ENCODE measurements at regions not wholly inside any gene's neighbourhood (a gene's known extent, or its start where the extent isn't known, plus 50 kb on each side); places are given as distances from the start of the nearest gene placed in this dataset.

DNA sequence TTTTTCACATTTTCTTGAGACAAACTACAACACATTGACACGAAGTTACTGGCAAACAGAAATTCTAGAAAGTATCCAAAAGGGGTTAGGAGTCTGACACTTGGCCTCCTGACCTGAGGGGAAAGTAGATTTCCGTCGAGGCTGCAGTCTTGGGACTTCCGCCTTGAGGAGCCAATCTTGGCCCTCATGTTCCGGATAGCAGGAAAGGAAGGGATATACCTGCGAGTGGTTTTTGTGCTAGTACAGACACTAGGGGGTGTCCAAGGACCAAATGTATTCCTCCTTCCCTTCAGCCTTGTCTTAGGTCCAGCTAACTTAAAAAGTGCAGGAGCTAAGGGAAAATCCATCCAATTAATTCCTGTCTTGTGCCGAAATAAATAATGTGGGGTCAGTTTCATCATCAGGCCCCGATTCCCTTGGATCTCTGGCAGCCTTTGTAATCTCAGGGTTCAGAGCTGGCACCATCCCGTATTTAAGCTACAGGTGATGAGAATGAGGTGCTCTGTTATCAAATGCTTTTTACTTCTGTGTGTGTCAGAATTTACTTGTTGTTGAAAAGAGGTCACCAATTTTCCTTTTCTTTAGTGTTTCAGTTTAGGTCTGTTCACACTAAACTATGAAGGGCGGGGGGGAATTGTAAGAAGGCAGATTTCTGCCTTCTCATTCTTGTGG, 330.2 kb upstream of the FANCL start:
- peak; percentile 40 to 56 for DNase-seq (ENCODE audit: low read depth in 1 of 2, low spot score in 1 of 2)
- TF ChIP-seq CTCF (IDR thresholded peaks at IDR 0.05; ENCODE audit: insufficient read depth, low read length), result peak; percentile 56
- no peak for TF ChIP-seq REST (IDR thresholded peaks at IDR 0.05; ENCODE audit: insufficient replicate concordance, low read depth)
- H3K27ac ChIP-seq (replicated peaks), result no peak overlapping the region
- H3K27me3 ChIP-seq (ENCODE audit: insufficient read depth, poor library complexity, severe bottlenecking), result no peaks in the 10 kb centered on the region
- no peak overlapping the region for H3K4me3 ChIP-seq (replicated peaks; ENCODE audit: insufficient read depth, low read length)

DNA sequence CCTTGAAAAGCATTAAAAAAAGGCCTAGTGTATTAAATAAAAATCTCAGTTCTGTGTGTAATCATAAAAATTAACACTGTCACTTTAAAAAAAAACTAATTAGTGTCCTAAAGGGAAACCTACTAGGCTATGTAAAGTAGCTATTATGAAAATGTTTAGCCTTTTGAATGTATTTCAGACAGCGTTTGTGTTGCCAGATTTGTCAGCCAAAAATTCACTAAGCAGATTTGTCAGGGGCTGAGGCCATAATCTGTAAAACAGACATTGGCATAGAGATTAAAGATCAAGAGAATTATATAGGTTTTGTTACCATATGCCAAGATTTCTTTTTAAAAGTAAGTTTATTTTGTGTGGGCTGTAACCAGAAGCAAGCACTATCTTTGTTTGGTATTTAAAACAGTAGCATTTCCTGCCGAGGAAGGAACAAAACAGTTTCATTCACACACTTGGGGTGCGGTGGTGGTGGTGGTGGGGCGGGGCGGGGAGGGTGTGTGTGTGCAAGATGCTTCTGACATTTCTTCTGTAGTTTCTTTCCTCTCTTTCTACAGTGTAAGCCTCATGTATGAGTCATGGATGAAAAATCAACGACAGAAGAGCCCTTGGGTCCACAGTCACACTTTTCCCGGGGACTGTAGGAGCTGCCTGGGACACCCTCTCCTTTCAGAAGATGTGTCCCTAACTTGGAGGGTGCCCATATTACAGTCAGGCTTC, 328.5 kb upstream of the FANCL start:
- Histone ChIP-seq H3K27me3 (ENCODE audit: insufficient read depth, poor library complexity, severe bottlenecking) (no peaks in the 10 kb centered on the region), H3K4me3 (replicated peaks; ENCODE audit: insufficient read depth, low read length) (no peak overlapping the region), H3K27ac (replicated peaks) (no peak overlapping the region)
- TF ChIP-seq REST (IDR thresholded peaks at IDR 0.05; ENCODE audit: insufficient replicate concordance, low read depth), result no peak
- TF ChIP-seq SPI1 (IDR thresholded peaks at IDR 0.05; ENCODE audit: borderline replicate concordance, low read depth), result no peak
- no peak for TF ChIP-seq POLR2AphosphoS5 (IDR thresholded peaks at IDR 0.05; ENCODE audit: low read depth)
- TF ChIP-seq GABPA (IDR thresholded peaks at IDR 0.05; ENCODE audit: low read depth), result no peak
- TF ChIP-seq CTCF (IDR thresholded peaks at IDR 0.05; ENCODE audit: insufficient read depth, low read length), result no peak
- no peak for DNase-seq (ENCODE audit: low read depth in 1 of 2, low spot score in 1 of 2)

DNA sequence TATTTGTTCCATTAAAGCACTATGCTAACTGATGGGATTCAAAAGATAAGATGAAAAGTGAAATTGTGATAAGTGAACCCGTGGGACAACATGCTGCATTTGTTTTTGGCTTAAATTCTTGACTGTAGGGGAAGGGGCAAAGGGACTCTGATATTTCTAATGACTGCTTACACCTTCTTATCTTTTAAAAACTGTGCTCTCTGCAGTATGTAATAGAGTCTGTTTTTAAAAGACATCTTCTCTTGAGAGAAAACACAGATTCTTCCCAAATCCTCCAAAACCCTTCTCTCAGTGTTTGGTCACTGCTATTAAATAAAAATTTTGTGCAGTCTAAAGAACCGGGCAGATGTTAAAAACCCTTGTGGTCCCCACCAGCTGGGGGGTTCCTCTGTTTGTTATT, 327.8 kb upstream of the FANCL start:
- DNase-seq (ENCODE audit: low read depth in 1 of 2, low spot score in 1 of 2), result no peak
- Histone ChIP-seq H3K27ac (replicated peaks) (no peak overlapping the region), H3K27me3 (ENCODE audit: insufficient read depth, poor library complexity, severe bottlenecking) (no peaks in the 10 kb centered on the region), H3K4me3 (replicated peaks; ENCODE audit: insufficient read depth, low read length) (no peak overlapping the region)
- TF ChIP-seq REST (IDR thresholded peaks at IDR 0.05; ENCODE audit: insufficient replicate concordance, low read depth) (no peak), GABPA (IDR thresholded peaks at IDR 0.05; ENCODE audit: low read depth) (no peak), POLR2AphosphoS5 (IDR thresholded peaks at IDR 0.05; ENCODE audit: low read depth) (no peak), CTCF (IDR thresholded peaks at IDR 0.05; ENCODE audit: insufficient read depth, low read length) (no peak)

Measured in HL-60 (cell line).